Smooth muscle cell (in vitro differentiated cells): ENCODE measurements at regions not wholly inside any gene's neighbourhood (a gene's known extent, or its start where the extent isn't known, plus 50 kb on each side); places are given as distances from the start of the nearest gene placed in this dataset.

Experiments
- DNase-seq: peaks from one replicate; lab custom pipeline; 2025; ENCODE audit not compliant: unreplicated experiment; lab: John Stamatoyannopoulos, UW
- H2AFZ ChIP-seq: fragments of 200-600 bp; sonication (generic); 2 replicates; pipeline ENCODE4 v1.6.0; 2016; ENCODE audit warnings: antibody characterized with exemption, low read depth, mild to moderate bottlenecking
- H3F3A ChIP-seq: fragments of 200-600 bp; sonication (generic); 2 replicates; pipeline ENCODE4 v1.6.0; 2017; ENCODE audit warnings: antibody characterized with exemption, low read depth
- H3K27ac ChIP-seq: fragments of 200-600 bp; sonication (generic); 2 replicates; pipeline ENCODE4 v1.5.1; 2016; ENCODE audit warnings: low read depth, mild to moderate bottlenecking
- H3K27me3 ChIP-seq: fragments of 200-600 bp; sonication (generic); 2 replicates; pipeline ENCODE4 v1.6.1; 2016; ENCODE audit warnings: low read depth, mild to moderate bottlenecking
- H3K36me3 ChIP-seq: fragments of 200-600 bp; sonication (generic); 2 replicates; pipeline ENCODE4 v1.5.1; 2016; ENCODE audit warnings: low read depth
- H3K4me1 ChIP-seq: fragments of 200-600 bp; sonication (generic); 2 replicates; pipeline ENCODE4 v1.5.1; 2016; ENCODE audit warnings: low read depth
- H3K4me2 ChIP-seq: fragments of 200-600 bp; sonication (generic); 2 replicates; pipeline ENCODE4 v1.6.0; 2016; ENCODE audit warnings: mild to moderate bottlenecking
- H3K4me3 ChIP-seq: fragments of 200-600 bp; sonication (generic); 2 replicates; pipeline ENCODE4 v1.5.1; 2016; ENCODE audit warnings: mild to moderate bottlenecking
- H3K79me2 ChIP-seq: fragments of 200-600 bp; sonication (generic); 2 replicates; pipeline ENCODE4 v1.6.0; 2016; ENCODE audit warnings: low read depth, mild to moderate bottlenecking
- H3K9ac ChIP-seq: fragments of 200-600 bp; sonication (generic); 2 replicates; pipeline ENCODE4 v1.6.0; 2016; ENCODE audit warnings: low read depth
- H3K9me3 ChIP-seq: fragments of 200-600 bp; sonication (generic); replicated peaks from 2 replicates; pipeline ENCODE4 v1.5.1; 2016; ENCODE audit warnings: low read depth
- H4K20me1 ChIP-seq: fragments of 200-600 bp; sonication (generic); 2 replicates; pipeline ENCODE4 v1.6.0; 2016; ENCODE audit warnings: low read depth
- CTCF ChIP-seq: fragments of 200-600 bp; sonication (generic); IDR thresholded peaks from 2 replicates; pipeline ENCODE4 v1.5.1; 2017; ENCODE audit warnings: borderline replicate concordance, mild to moderate bottlenecking, antibody characterized with exemption; ENCODE audit not compliant: insufficient read depth, poor library complexity, severe bottlenecking
- WGBS: methylation state at CpG from one replicate; pipeline ENCODE4 v1.1.7; 2016; ENCODE audit warnings: low lambda C conversion rate; 5-methylcytosine and 5-hydroxymethylcytosine counted together

- H3K9me3 ChIP-seq = no peaks in the 10 kb centered on the region
- no peaks in the 10 kb centered on the region for H3K79me2 ChIP-seq
- H4K20me1 ChIP-seq = no peaks in the 10 kb centered on the region
- peak overlapping the region; percentile 59 for H3K27ac ChIP-seq
- no peak overlapping the region for H3K4me2 ChIP-seq
- H3K27me3 ChIP-seq = no peaks in the 10 kb centered on the region
- H3F3A ChIP-seq = peaks cover 4% of the 10 kb centered on the region
- TF ChIP-seq CTCF = no peak
- no peak overlapping the region for H2AFZ ChIP-seq
- no peak for DNase-seq
- no peaks in the 10 kb centered on the region for H3K36me3 ChIP-seq
- H3K9ac ChIP-seq = no peak overlapping the region
- no peaks in the 10 kb centered on the region for H3K4me1 ChIP-seq
- WGBS = 58% methylated on average over 4 of the region's 4 CpGs
- H3K4me3 ChIP-seq = no peak overlapping the region
Measured at GRCh38 chr9:108671794-108672193, 184.0 kb downstream of the ACTL7B start.

GRCh38 chr9:108671176-108671575 is 184.6 kb downstream of the ACTL7B start:
- no peak overlapping the region for H2AFZ ChIP-seq
- H3K27me3 ChIP-seq = no peaks in the 10 kb centered on the region
- no peaks in the 10 kb centered on the region for H3K9me3 ChIP-seq
- no peaks in the 10 kb centered on the region for H3K36me3 ChIP-seq
- H3K4me1 ChIP-seq = no peaks in the 10 kb centered on the region
- H3K4me3 ChIP-seq = no peak overlapping the region
- no peak overlapping the region for H3K9ac ChIP-seq
- no peak for DNase-seq
- WGBS = 77% methylated on average over 5 of the region's 5 CpGs
- H3F3A ChIP-seq = peaks cover 4% of the 10 kb centered on the region
- H3K4me2 ChIP-seq = no peak overlapping the region
- H4K20me1 ChIP-seq = no peaks in the 10 kb centered on the region
- H3K27ac ChIP-seq = peak overlapping the region; percentile 50
- no peaks in the 10 kb centered on the region for H3K79me2 ChIP-seq
- TF ChIP-seq CTCF = peak; percentile 49

- no peaks in the 10 kb centered on the region for H3K27me3 ChIP-seq
- no peak overlapping the region for H3K27ac ChIP-seq
- H3F3A ChIP-seq = peaks cover 4% of the 10 kb centered on the region
- H2AFZ ChIP-seq = no peak overlapping the region
- H3K9ac ChIP-seq = no peak overlapping the region
- H3K4me1 ChIP-seq = no peaks in the 10 kb centered on the region
- no peak overlapping the region for H3K4me2 ChIP-seq
- DNase-seq = no peak
- H4K20me1 ChIP-seq = no peaks in the 10 kb centered on the region
- no peaks in the 10 kb centered on the region for H3K79me2 ChIP-seq
- H3K9me3 ChIP-seq = no peaks in the 10 kb centered on the region
- TF ChIP-seq CTCF = no peak
- no peak overlapping the region for H3K4me3 ChIP-seq
- WGBS = 66% methylated on average over 4 of the region's 4 CpGs
- H3K36me3 ChIP-seq = no peaks in the 10 kb centered on the region
Measured at GRCh38 chr9:108668938-108669335, 186.8 kb downstream of the ACTL7B start.

- Histone ChIP-seq H3K4me3 (no peak overlapping the region), H3K4me2 (no peak overlapping the region), H3K27ac (no peak overlapping the region), H3F3A (peaks cover 4% of the 10 kb centered on the region), H3K36me3 (no peaks in the 10 kb centered on the region), H3K79me2 (no peaks in the 10 kb centered on the region), H3K27me3 (no peaks in the 10 kb centered on the region), H4K20me1 (no peaks in the 10 kb centered on the region), H3K9ac (no peak overlapping the region), H3K4me1 (peaks cover 5% of the 10 kb centered on the region), H3K9me3 (no peaks in the 10 kb centered on the region), H2AFZ (no peak overlapping the region)
- WGBS = 83% methylated on average over 5 of the region's 5 CpGs
- no peak for TF ChIP-seq CTCF
- DNase-seq = no peak
Measured at GRCh38 chr9:108668191-108668937, 187.4 kb downstream of the ACTL7B start.
